ENCODE measurements at regions not wholly inside any gene's neighbourhood (a gene's known extent, or its start where the extent isn't known, plus 50 kb on each side); places are given as distances from the start of the nearest gene placed in this dataset.

- no peaks in the 10 kb centered on the region for H3K36me3 ChIP-seq (ENCODE audit: control insufficient read depth in 1 of 2, insufficient read depth in 2 of 2, low read length in 2 of 2)
- no peak overlapping the region for H2AFZ ChIP-seq (ENCODE audit: insufficient read depth, low read length, poor library complexity)
- no peak overlapping the region for H3K14ac ChIP-seq (ENCODE audit: low read length)
- H4K8ac ChIP-seq (ENCODE audit: low read depth, low read length): no peak overlapping the region
- no peak overlapping the region for H3K18ac ChIP-seq (ENCODE audit: low read length)
- H3K4me3 ChIP-seq (ENCODE audit: low read depth, low read length): no peak overlapping the region
- no peak overlapping the region for H2BK120ac ChIP-seq (ENCODE audit: insufficient read depth, low read length, poor library complexity)
- H3K27me3 ChIP-seq (ENCODE audit: insufficient read depth, low read length): no peaks in the 10 kb centered on the region
- H3K4me1 ChIP-seq (ENCODE audit: control insufficient read depth in 1 of 2, insufficient read depth in 2 of 2, low read length in 2 of 2): no peaks in the 10 kb centered on the region
- no peak overlapping the region for H3K4ac ChIP-seq (ENCODE audit: low read depth, low read length)
- no peaks in the 10 kb centered on the region for H3K79me1 ChIP-seq (ENCODE audit: low read length)
- WGBS (ENCODE audit: extremely low coverage, insufficient coverage, insufficient read length): no CpG with 5 or more reads among the region's 1 CpG
- no peak overlapping the region for H4K91ac ChIP-seq (ENCODE audit: low read depth, low read length)
- H2AK5ac ChIP-seq (ENCODE audit: low read length): no peak overlapping the region
- no peak overlapping the region for H3K9ac ChIP-seq (ENCODE audit: low read length)
- peak in 1 of 2 donors; percentile 21 for DNase-seq
- no peaks in the 10 kb centered on the region for H3K79me2 ChIP-seq (ENCODE audit: control insufficient read depth, insufficient read depth, low read length, poor library complexity)
- no peak overlapping the region for H4K12ac ChIP-seq (ENCODE audit: low read depth, low read length)
- no peak overlapping the region for H2BK12ac ChIP-seq (ENCODE audit: low read length)
- H3K27ac ChIP-seq (ENCODE audit: low read depth, low read length): no peak overlapping the region
- H2BK5ac ChIP-seq (ENCODE audit: low read depth, low read length, poor library complexity): no peak overlapping the region
- no peaks in the 10 kb centered on the region for H3K9me3 ChIP-seq (ENCODE audit: insufficient read depth, low read depth, low read length)
- H3K23ac ChIP-seq (ENCODE audit: low read length): no peak overlapping the region
- no peak overlapping the region for H3K4me2 ChIP-seq (ENCODE audit: low read length)
These were observed 89.1 kb upstream of the NANOS1 start for GRCh38 chr10:118940386-118940785.

DNA sequence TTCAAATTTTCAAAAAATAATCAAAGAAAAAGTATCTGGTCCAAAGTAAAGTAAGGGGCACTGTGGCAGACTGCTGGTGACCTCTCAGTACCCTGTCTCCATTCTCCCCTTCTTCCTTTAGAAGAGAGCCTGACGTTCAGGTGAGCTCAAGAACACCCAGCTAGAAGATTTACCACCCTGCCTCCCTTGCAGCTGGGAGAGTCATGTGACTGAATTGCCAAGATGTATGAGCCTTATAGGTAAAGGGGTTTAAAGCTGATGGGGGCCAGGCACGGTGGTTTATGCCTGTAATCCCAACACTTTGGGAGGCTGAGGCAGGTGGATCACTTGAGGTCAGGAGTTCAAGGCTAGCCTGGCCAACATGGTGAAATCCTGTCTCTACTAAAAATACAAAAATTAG, 86.3 kb upstream of the NANOS1 start:
- H3K79me1 ChIP-seq (ENCODE audit: low read length): no peaks in the 10 kb centered on the region
- H4K91ac ChIP-seq (ENCODE audit: low read depth, low read length): no peak overlapping the region
- no peaks in the 10 kb centered on the region for H3K4me1 ChIP-seq (ENCODE audit: control insufficient read depth in 1 of 2, insufficient read depth in 2 of 2, low read length in 2 of 2)
- no peaks in the 10 kb centered on the region for H3K27me3 ChIP-seq (ENCODE audit: insufficient read depth, low read length)
- H3K4me3 ChIP-seq (ENCODE audit: low read depth, low read length): no peak overlapping the region
- H4K8ac ChIP-seq (ENCODE audit: low read depth, low read length): no peak overlapping the region
- no peaks in the 10 kb centered on the region for H3K79me2 ChIP-seq (ENCODE audit: control insufficient read depth, insufficient read depth, low read length, poor library complexity)
- H2AFZ ChIP-seq (ENCODE audit: insufficient read depth, low read length, poor library complexity): no peak overlapping the region
- no peak overlapping the region for H2BK12ac ChIP-seq (ENCODE audit: low read length)
- no peak overlapping the region for H2AK5ac ChIP-seq (ENCODE audit: low read length)
- H3K9ac ChIP-seq (ENCODE audit: low read length): no peak overlapping the region
- no peak overlapping the region for H2BK5ac ChIP-seq (ENCODE audit: low read depth, low read length, poor library complexity)
- no peak overlapping the region for H4K12ac ChIP-seq (ENCODE audit: low read depth, low read length)
- no peak for DNase-seq
- no peak overlapping the region for H3K27ac ChIP-seq (ENCODE audit: low read depth, low read length)
- no peak overlapping the region for H3K4me2 ChIP-seq (ENCODE audit: low read length)
- H3K14ac ChIP-seq (ENCODE audit: low read length): no peak overlapping the region
- no peak overlapping the region for H3K4ac ChIP-seq (ENCODE audit: low read depth, low read length)
- peaks cover 2% of the 10 kb centered on the region for H3K9me3 ChIP-seq (ENCODE audit: insufficient read depth, low read depth, low read length)
- no peak overlapping the region for H2BK120ac ChIP-seq (ENCODE audit: insufficient read depth, low read length, poor library complexity)
- no peak overlapping the region for H3K23ac ChIP-seq (ENCODE audit: low read length)
- no peaks in the 10 kb centered on the region for H3K36me3 ChIP-seq (ENCODE audit: control insufficient read depth in 1 of 2, insufficient read depth in 2 of 2, low read length in 2 of 2)
- no CpG with 5 or more reads among the region's 2 CpGs for WGBS (ENCODE audit: extremely low coverage, insufficient coverage, insufficient read length)
- no peak overlapping the region for H3K18ac ChIP-seq (ENCODE audit: low read length)

- H3K23ac ChIP-seq (ENCODE audit: low read length): no peak overlapping the region
- H3K9me3 ChIP-seq (ENCODE audit: insufficient read depth, low read depth, low read length): peaks cover 2% of the 10 kb centered on the region
- H2AFZ ChIP-seq (ENCODE audit: insufficient read depth, low read length, poor library complexity): no peak overlapping the region
- H3K18ac ChIP-seq (ENCODE audit: low read length): no peak overlapping the region
- H3K4me1 ChIP-seq (ENCODE audit: control insufficient read depth in 1 of 2, insufficient read depth in 2 of 2, low read length in 2 of 2): peaks cover 4 to 7% of the 10 kb centered on the region in 2 experiments
- no peak overlapping the region for H2BK5ac ChIP-seq (ENCODE audit: low read depth, low read length, poor library complexity)
- H3K4me3 ChIP-seq (ENCODE audit: low read depth, low read length): no peak overlapping the region
- H3K79me2 ChIP-seq (ENCODE audit: control insufficient read depth, insufficient read depth, low read length, poor library complexity): no peaks in the 10 kb centered on the region
- no peak overlapping the region for H2AK5ac ChIP-seq (ENCODE audit: low read length)
- no peak overlapping the region for H3K4me2 ChIP-seq (ENCODE audit: low read length)
- H4K12ac ChIP-seq (ENCODE audit: low read depth, low read length): no peak overlapping the region
- H3K79me1 ChIP-seq (ENCODE audit: low read length): peaks cover 2% of the 10 kb centered on the region
- no peak overlapping the region for H4K8ac ChIP-seq (ENCODE audit: low read depth, low read length)
- peak in 1 of 2 donors; percentile 8 for DNase-seq
- H3K9ac ChIP-seq (ENCODE audit: low read length): no peak overlapping the region
- H3K4ac ChIP-seq (ENCODE audit: low read depth, low read length): no peak overlapping the region
- H2BK12ac ChIP-seq (ENCODE audit: low read length): no peak overlapping the region
- no peaks in the 10 kb centered on the region for H3K27me3 ChIP-seq (ENCODE audit: insufficient read depth, low read length)
- no peak overlapping the region for H3K27ac ChIP-seq (ENCODE audit: low read depth, low read length)
- no peak overlapping the region for H2BK120ac ChIP-seq (ENCODE audit: insufficient read depth, low read length, poor library complexity)
- H3K14ac ChIP-seq (ENCODE audit: low read length): no peak overlapping the region
- H4K91ac ChIP-seq (ENCODE audit: low read depth, low read length): no peak overlapping the region
- H3K36me3 ChIP-seq (ENCODE audit: control insufficient read depth in 1 of 2, insufficient read depth in 2 of 2, low read length in 2 of 2): no peaks in the 10 kb centered on the region
- WGBS (ENCODE audit: extremely low coverage, insufficient coverage, insufficient read length): no CpG with 5 or more reads among the region's 8 CpGs
These were observed 84.4 kb upstream of the NANOS1 start for GRCh38 chr10:118944959-118945633.

GRCh38 chr10:118948786-118949185, 80.7 kb upstream of the NANOS1 start:
- Histone ChIP-seq H2BK120ac (ENCODE audit: insufficient read depth, low read length, poor library complexity) (no peak overlapping the region), H3K79me1 (ENCODE audit: low read length) (peaks cover 2% of the 10 kb centered on the region)
- no CpG with 5 or more reads among the region's 3 CpGs for WGBS (ENCODE audit: extremely low coverage, insufficient coverage, insufficient read length)

More at GRCh38 chr10:118948786-118949185, 80.7 kb upstream of the NANOS1 start:
- Histone ChIP-seq H2BK5ac (ENCODE audit: low read depth, low read length, poor library complexity) (no peak overlapping the region), H3K18ac (ENCODE audit: low read length) (peak overlapping the region; percentile 42), H3K4me3 (ENCODE audit: low read depth, low read length) (no peak overlapping the region), H3K4me2 (ENCODE audit: low read length) (no peak overlapping the region), H4K12ac (ENCODE audit: low read depth, low read length) (no peak overlapping the region), H3K79me2 (ENCODE audit: control insufficient read depth, insufficient read depth, low read length, poor library complexity) (no peaks in the 10 kb centered on the region), H2AFZ (ENCODE audit: insufficient read depth, low read length, poor library complexity) (peak overlapping the region; percentile 4), H3K23ac (ENCODE audit: low read length) (no peak overlapping the region), H3K27ac (ENCODE audit: low read depth, low read length) (no peak overlapping the region), H3K9ac (ENCODE audit: low read length) (no peak overlapping the region), H4K91ac (ENCODE audit: low read depth, low read length) (no peak overlapping the region), H3K36me3 (ENCODE audit: control insufficient read depth in 1 of 2, insufficient read depth in 2 of 2, low read length in 2 of 2) (no peaks in the 10 kb centered on the region), H3K9me3 (ENCODE audit: insufficient read depth, low read depth, low read length) (peaks cover 2% of the 10 kb centered on the region), H3K4ac (ENCODE audit: low read depth, low read length) (no peak overlapping the region), H3K14ac (ENCODE audit: low read length) (no peak overlapping the region), H2BK12ac (ENCODE audit: low read length) (peak overlapping the region; percentile 55), H3K4me1 (ENCODE audit: control insufficient read depth in 1 of 2, insufficient read depth in 2 of 2, low read length in 2 of 2) (peaks cover 4 to 7% of the 10 kb centered on the region in 2 experiments), H4K8ac (ENCODE audit: low read depth, low read length) (no peak overlapping the region), H3K27me3 (ENCODE audit: insufficient read depth, low read length) (no peaks in the 10 kb centered on the region), H2AK5ac (ENCODE audit: low read length) (no peak overlapping the region)
- no peak for DNase-seq

All from trophoblast cell (in vitro differentiated cells and primary cell).